SK-N-SH (cell line): ENCODE measurements at regions not wholly inside any gene's neighbourhood (a gene's known extent, or its start where the extent isn't known, plus 50 kb on each side); places are given as distances from the start of the nearest gene placed in this dataset.
"Not testable (repeated sequence)": the region's sequence is repeated elsewhere in the genome, so short reads cannot be mapped to it uniquely, and the experiment has no call there.

Experiments used
- CTCF ChIA-PET: fragments of 300-600, 350-600 bp; formaldehyde crosslinking; extraction: SDS; loops from one replicate; lab custom pipeline; 2021; lab: Yijun Ruan, JAX
- POLR2A ChIA-PET: fragments of 350-600 bp; sonication (Branson Sonifier 250); formaldehyde crosslinking; extraction: SDS; loops from one replicate; lab custom pipeline; 2020; ENCODE audit warnings: antibody characterized with exemption, inconsistent platforms; lab: Yijun Ruan, JAX
- DNase-seq: peaks from one replicate; pipeline ENCODE4 v3.0.0; 2012
- H2AFZ ChIP-seq: fragments of 200-600 bp; sonication (generic); 2 replicates; pipeline ENCODE4 v1.8.1; 2016; ENCODE audit warnings: antibody characterized with exemption, mild to moderate bottlenecking, low read depth
- H3F3A ChIP-seq: fragments of 200-600 bp; sonication (generic); replicated peaks from 2 replicates; pipeline ENCODE3; 2016; ENCODE audit warnings: antibody characterized with exemption, mild to moderate bottlenecking; ENCODE audit not compliant: insufficient read depth
- H3K27ac ChIP-seq, 2 experiments: fragments of 200-500 bp in 1 of 2; fragments of 200-600 bp in 1 of 2; sonication (Bioruptor generic) in 1 of 2; sonication (generic), shearing (Covaris generic) in 1 of 2; 2 replicates each; pipeline versions ENCODE4 v1.5.1 to v1.6.1; 2014 to 2016; ENCODE audit warnings: low read depth in 2 of 2, inconsistent platforms in 1 of 2, low read length in 1 of 2, mild to moderate bottlenecking in 1 of 2, mixed read lengths in 1 of 2
- H3K27me3 ChIP-seq: fragments of 200-600 bp; sonication (generic), shearing (Covaris generic); 2 replicates; pipeline ENCODE4 v1.6.1; 2016; ENCODE audit warnings: mixed run types; ENCODE audit not compliant: insufficient read depth
- H3K36me3 ChIP-seq, 2 experiments: fragments of 200-500 bp in 1 of 2; fragments of 200-600 bp in 1 of 2; sonication (Bioruptor generic) in 1 of 2; sonication (generic) in 1 of 2; replicated peaks in 1 of 2; 2 replicates each; pipeline versions ENCODE3 to v1.5.1; 2014 to 2016; ENCODE audit warnings: low read length in 1 of 2, mild to moderate bottlenecking in 1 of 2; ENCODE audit not compliant: insufficient read depth in 2 of 2, control insufficient read depth in 1 of 2
- H3K4me1 ChIP-seq, 2 experiments: fragments of 200-500 bp in 1 of 2; fragments of 200-600 bp in 1 of 2; sonication (Bioruptor generic) in 1 of 2; sonication (generic), shearing (Covaris generic) in 1 of 2; 2 replicates each; pipeline versions ENCODE4 v1.5.1 to v1.6.1; 2014 to 2016; ENCODE audit warnings: low read depth in 1 of 2, low read length in 1 of 2, mixed run types in 1 of 2; ENCODE audit not compliant: insufficient read depth in 2 of 2, control insufficient read depth in 1 of 2
- H3K4me2 ChIP-seq: fragments of 200-600 bp; sonication (generic), shearing (Covaris generic); 2 replicates; pipeline ENCODE4 v1.6.1; 2017; ENCODE audit warnings: mixed run types
- H3K4me3 ChIP-seq, 2 experiments: fragments of 200-500 bp in 1 of 2; fragments of 200-600 bp in 1 of 2; sonication (Bioruptor generic) in 1 of 2; sonication (generic), shearing (Covaris generic) in 1 of 2; 2 replicates each; pipeline versions ENCODE4 v1.5.1 to v1.8.1; 2014 to 2016; ENCODE audit warnings: low read depth in 2 of 2, inconsistent platforms in 1 of 2, low read length in 1 of 2, mild to moderate bottlenecking in 1 of 2, mixed read lengths in 1 of 2, moderate library complexity in 1 of 2
- H3K79me2 ChIP-seq: fragments of 200-600 bp; sonication (generic); 2 replicates; pipeline ENCODE4 v1.8.1; 2017; ENCODE audit warnings: mild to moderate bottlenecking; ENCODE audit not compliant: insufficient read depth
- H3K9ac ChIP-seq: fragments of 200-600 bp; sonication (generic); 2 replicates; pipeline ENCODE4 v1.6.1; 2017; ENCODE audit warnings: mixed run types
- H3K9me2 ChIP-seq: fragments of 200-600 bp; sonication (generic); 2 replicates; pipeline ENCODE4 v1.6.1; 2017; ENCODE audit warnings: mixed run types
- H3K9me3 ChIP-seq: fragments of 200-600 bp; sonication (generic); 2 replicates; pipeline ENCODE4 v1.6.1; 2017; ENCODE audit warnings: mixed run types, mild to moderate bottlenecking, moderate library complexity
- H4K20me1 ChIP-seq: fragments of 200-600 bp; sonication (generic); 2 replicates; pipeline ENCODE4 v1.6.1; 2017; ENCODE audit warnings: mild to moderate bottlenecking, mixed run types; ENCODE audit not compliant: insufficient read depth
- CHD2 ChIP-seq: fragments of 150-350 bp; IDR thresholded peaks from 2 replicates; pipeline ENCODE4 v1.6.1; 2018; ENCODE audit warnings: low read length; ENCODE audit not compliant: partially characterized antibody
- IRF3 ChIP-seq: fragments of 150-350 bp; IDR thresholded peaks from 2 replicates; pipeline ENCODE4 v1.6.1; 2016; ENCODE audit warnings: mild to moderate bottlenecking, low read depth, low read length
- POLR2AphosphoS5 ChIP-seq: IDR thresholded peaks from 2 replicates; pipeline ENCODE4 v1.6.1; 2012; ENCODE audit warnings: low read depth, low read length
- RCOR1 ChIP-seq: fragments of 150-350 bp; IDR thresholded peaks from 2 replicates; pipeline ENCODE4 v1.6.1; 2017; ENCODE audit warnings: antibody characterized with exemption, low read length
- REST ChIP-seq: IDR thresholded peaks from 2 replicates; pipeline ENCODE4 v1.6.1; 2012; ENCODE audit warnings: mild to moderate bottlenecking, low read depth, low read length, moderate library complexity
- RFX5 ChIP-seq: IDR thresholded peaks from 2 replicates; pipeline ENCODE4 v1.6.1; 2012; ENCODE audit warnings: mild to moderate bottlenecking, improper control_type of control experiment, low read length
- RXRA ChIP-seq: IDR thresholded peaks from 2 replicates; pipeline ENCODE4 v1.4.0; 2012; ENCODE audit warnings: low read depth, mild to moderate bottlenecking, borderline replicate concordance
- USF2 ChIP-seq: fragments of 150-350 bp; IDR thresholded peaks from 2 replicates; pipeline ENCODE4 v1.6.1; 2017; ENCODE audit warnings: antibody characterized with exemption, low read length, low read depth, borderline replicate concordance
- ZBTB33 ChIP-seq: IDR thresholded peaks from 2 replicates; pipeline ENCODE4 v1.4.0; 2012; ENCODE audit warnings: low read depth, borderline replicate concordance
- WGBS: methylation state at CpG from one replicate; pipeline ENCODE4 v1.1.6; 2017; ENCODE audit warnings: low lambda C conversion rate; 5-methylcytosine and 5-hydroxymethylcytosine counted together

GRCh38 chr4:61011051-61011450, 189.1 kb upstream of the ADGRL3 start (continued):
- TF ChIP-seq USF2, result no peak
- TF ChIP-seq, all 33 proteins: peak for 0

- H3K4me1 ChIP-seq, H2AFZ ChIP-seq, H3K9me2 ChIP-seq, H3K4me3 ChIP-seq, H3K79me2 ChIP-seq, H3K27me3 ChIP-seq, POLR2A ChIA-PET, DNase-seq, H3K9ac ChIP-seq, H3K9me3 ChIP-seq, H4K20me1 ChIP-seq, H3K27ac ChIP-seq, CTCF ChIA-PET, H3K4me2 ChIP-seq, H3K36me3 ChIP-seq, H3F3A ChIP-seq: not testable (repeated sequence)
- 29% methylated on average over 5 of the region's 5 CpGs for WGBS
Measured at GRCh38 chr4:61011936-61012335, 188.2 kb upstream of the ADGRL3 start.

- Histone ChIP-seq H2AFZ (no peak overlapping the region), H4K20me1 (no peaks in the 10 kb centered on the region), H3K9me2 (no peaks in the 10 kb centered on the region), H3K4me2 (no peak overlapping the region), H3K4me3 (no peak overlapping the region), H3K9ac (no peak overlapping the region), H3K27me3 (no peaks in the 10 kb centered on the region), H3F3A (no peaks in the 10 kb centered on the region), H3K4me1 (no peaks in the 10 kb centered on the region), H3K27ac (no peak overlapping the region), H3K36me3 (no peaks in the 10 kb centered on the region), H3K79me2 (no peaks in the 10 kb centered on the region), H3K9me3 (no peaks in the 10 kb centered on the region)
- no peak for TF ChIP-seq IRF3
- TF ChIP-seq RXRA, result no peak
- CTCF ChIA-PET, result no interaction called here
- POLR2A ChIA-PET, result no interaction called here
- WGBS, result 36% methylated on average over 2 of the region's 2 CpGs
- DNase-seq, result no peak
Measured at GRCh38 chr4:61024610-61025009, 175.5 kb upstream of the ADGRL3 start.

GRCh38 chr4:61027939-61028338, 172.2 kb upstream of the ADGRL3 start:
- no peak overlapping the region for H3K27ac ChIP-seq
- no peaks in the 10 kb centered on the region for H3K79me2 ChIP-seq
- H3K4me3 ChIP-seq, result no peak overlapping the region
- H3K9me2 ChIP-seq, result no peaks in the 10 kb centered on the region
- H3K27me3 ChIP-seq, result no peaks in the 10 kb centered on the region
- TF ChIP-seq RXRA (no peak), ZBTB33 (no peak), CHD2 (no peak), RCOR1 (no peak), POLR2AphosphoS5 (no peak), REST (no peak), RFX5 (no peak)
- CTCF ChIA-PET, result no interaction called here
- no peaks in the 10 kb centered on the region for H3K4me1 ChIP-seq
- H4K20me1 ChIP-seq, result no peaks in the 10 kb centered on the region
- H2AFZ ChIP-seq, result no peak overlapping the region
- POLR2A ChIA-PET, result no interaction called here
- DNase-seq, result no peak
- H3K9me3 ChIP-seq, result no peaks in the 10 kb centered on the region
- no peaks in the 10 kb centered on the region for H3F3A ChIP-seq
- H3K9ac ChIP-seq, result no peak overlapping the region
- no peak overlapping the region for H3K4me2 ChIP-seq
- H3K36me3 ChIP-seq, result no peaks in the 10 kb centered on the region
